ENCODE measurements at regions not wholly inside any gene's neighbourhood (a gene's known extent, or its start where the extent isn't known, plus 50 kb on each side); places are given as distances from the start of the nearest gene placed in this dataset.

DNA sequence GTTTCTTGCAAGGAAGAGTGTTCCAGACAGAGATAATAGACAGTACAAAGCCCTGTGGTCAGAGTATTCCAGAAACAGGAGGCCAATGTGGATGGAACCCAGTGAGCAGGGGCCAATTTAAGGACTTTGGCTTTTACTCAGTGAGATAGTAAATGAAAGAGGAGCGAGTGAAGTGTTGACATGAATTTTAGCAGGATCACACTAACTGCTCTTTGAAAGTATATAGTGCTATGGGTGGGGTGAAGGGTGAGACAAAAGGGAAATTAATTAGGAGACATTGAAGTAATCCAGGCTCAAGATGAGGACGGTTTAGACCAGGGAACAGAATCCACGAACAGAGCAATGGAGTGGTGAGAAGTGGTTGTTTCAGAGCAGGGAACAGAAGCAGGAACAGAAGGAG lies 62.2 kb upstream of the TES start:
- no peak for DNase-seq

DNA sequence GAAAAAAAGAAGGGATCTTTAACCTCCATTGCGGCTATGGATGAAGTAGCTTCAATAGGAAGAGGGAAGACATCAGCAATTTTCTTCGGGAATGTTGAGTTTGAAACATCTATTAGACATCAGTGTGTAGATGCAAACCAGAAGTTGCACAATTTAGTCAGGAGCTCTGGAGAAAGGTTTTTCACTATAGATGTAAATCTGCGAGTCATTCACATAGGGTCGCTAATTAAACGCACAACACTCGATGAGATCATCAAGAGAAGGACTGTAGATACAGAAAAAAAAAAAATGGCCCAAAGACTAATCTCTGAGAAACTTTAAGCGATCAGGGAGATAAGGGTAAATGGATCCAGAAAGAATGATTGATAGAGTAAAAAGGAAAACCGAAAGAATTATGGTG lies 61.7 kb upstream of the TES start:
- DNase-seq, result no peak

DNA sequence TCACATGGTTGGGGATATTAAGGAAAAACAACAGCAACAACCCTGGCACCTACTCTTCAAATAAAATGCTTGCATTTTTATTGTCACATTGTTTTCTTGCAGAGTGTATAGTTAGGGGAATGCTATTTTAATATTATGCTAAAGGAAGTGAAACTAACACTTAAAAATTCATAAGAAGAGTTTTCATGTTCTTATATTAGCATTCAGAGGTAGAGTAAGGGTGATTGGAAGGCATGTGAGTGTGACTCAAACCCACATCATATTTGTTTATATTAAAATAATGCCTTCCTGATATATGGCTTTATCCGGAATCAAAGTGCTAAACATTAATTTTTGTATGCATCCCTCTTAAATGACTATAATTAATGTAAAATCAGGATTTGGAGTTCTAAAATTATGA lies 59.8 kb upstream of the TES start:
- DNase-seq, result no peak

DNA sequence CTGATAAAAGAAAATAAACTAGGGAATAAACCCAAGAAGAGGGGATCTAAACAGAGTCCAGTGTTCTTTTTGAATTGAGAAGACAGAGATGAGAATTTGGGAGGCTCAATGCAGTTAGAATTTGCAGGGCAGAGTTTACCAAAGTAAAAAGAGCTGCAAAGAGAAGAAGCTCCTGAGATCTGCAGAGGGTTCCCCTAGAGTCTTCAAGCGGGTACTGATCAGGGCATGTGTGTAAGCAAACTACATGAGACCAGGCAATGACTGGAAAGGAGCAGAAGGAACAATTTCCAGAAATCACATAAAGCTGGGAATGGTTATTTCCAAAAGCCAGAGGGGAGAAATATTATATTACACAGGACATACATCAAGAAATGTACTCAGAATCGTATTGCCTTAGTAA lies 58.1 kb upstream of the TES start:
- DNase-seq, result no peak

DNA sequence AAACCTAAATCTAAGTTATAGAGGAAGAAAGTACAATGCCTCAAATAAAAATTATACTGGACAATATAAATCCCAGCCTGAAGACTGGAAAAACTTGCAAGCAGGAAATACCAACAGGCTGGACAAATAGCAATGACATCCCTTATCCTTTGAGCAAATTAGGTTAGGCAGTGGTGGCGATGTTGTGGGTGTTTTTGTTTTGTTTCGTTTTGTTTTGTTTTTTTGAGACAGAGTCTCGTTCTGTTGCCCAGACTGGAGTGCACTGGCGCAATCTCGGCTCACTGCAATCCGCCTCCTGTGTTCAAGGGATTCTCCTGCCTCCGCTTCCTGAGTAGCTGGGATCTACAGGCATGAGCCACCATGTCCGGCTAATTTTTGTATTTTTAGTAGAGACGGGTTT lies 57.3 kb upstream of the TES start:
- DNase-seq, result no peak

DNA sequence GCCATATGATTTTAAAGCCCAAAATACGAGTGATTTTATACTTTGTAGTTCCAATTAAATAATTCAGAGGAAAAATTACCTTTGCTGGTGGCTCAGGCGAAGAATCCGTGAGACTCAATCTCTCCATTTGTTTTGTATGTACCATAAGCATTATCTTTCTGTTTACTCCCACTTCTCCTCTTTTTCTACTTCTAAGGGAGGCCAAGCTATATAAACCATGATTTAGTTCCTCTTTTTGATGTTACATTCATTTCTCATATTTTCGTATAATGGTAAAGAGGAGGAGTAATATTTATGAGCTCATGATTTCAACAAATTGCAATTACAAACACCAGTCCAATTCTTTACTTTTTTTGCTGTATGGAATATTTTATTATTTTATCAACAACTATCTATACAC lies 50.6 kb upstream of the TES start:
- DNase-seq, result no peak
